ENCODE measurements at regions not wholly inside any gene's neighbourhood (a gene's known extent, or its start where the extent isn't known, plus 50 kb on each side); places are given as distances from the start of the nearest gene placed in this dataset.

DNA sequence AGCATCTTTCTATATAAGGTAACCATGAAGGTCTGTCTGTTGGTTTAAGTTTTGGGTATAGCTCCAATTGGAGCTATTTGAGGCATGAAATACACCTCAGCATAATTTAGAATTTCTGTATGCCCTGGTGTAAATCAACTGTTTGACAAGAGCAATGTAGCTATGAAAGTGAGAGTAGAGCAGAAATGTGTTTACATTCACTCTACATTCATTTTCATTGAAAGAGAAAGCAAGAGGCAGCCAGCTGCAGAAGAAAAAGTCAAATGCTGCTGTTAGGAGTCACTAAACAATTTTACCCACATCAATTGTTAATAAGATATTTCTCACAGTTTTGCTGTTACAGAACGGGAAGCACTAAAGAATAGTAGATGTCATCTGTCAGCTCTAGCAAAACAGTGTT, 252.5 kb downstream of the SLC6A15 start:
- Mint-ChIP-seq H3K36me3 (ENCODE audit: insufficient read depth, unreplicated experiment) (no peaks in the 10 kb centered on the region), H3K9me3 (ENCODE audit: unreplicated experiment) (no peaks in the 10 kb centered on the region), H3K4me3 (ENCODE audit: unreplicated experiment) (no peak overlapping the region), H3K4me1 (ENCODE audit: insufficient read depth, unreplicated experiment) (peaks cover 6% of the 10 kb centered on the region), H3K27ac (ENCODE audit: low read depth, unreplicated experiment) (no peak overlapping the region), H3K27me3 (ENCODE audit: insufficient read depth, unreplicated experiment) (no peaks in the 10 kb centered on the region)
- TF ChIP-seq, protein P1, sequence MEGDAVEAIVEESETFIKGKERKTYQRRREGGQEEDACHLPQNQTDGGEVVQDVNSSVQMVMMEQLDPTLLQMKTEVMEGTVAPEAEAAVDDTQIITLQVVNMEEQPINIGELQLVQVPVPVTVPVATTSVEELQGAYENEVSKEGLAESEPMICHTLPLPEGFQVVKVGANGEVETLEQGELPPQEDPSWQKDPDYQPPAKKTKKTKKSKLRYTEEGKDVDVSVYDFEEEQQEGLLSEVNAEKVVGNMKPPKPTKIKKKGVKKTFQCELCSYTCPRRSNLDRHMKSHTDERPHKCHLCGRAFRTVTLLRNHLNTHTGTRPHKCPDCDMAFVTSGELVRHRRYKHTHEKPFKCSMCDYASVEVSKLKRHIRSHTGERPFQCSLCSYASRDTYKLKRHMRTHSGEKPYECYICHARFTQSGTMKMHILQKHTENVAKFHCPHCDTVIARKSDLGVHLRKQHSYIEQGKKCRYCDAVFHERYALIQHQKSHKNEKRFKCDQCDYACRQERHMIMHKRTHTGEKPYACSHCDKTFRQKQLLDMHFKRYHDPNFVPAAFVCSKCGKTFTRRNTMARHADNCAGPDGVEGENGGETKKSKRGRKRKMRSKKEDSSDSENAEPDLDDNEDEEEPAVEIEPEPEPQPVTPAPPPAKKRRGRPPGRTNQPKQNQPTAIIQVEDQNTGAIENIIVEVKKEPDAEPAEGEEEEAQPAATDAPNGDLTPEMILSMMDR (IDR thresholded peaks at IDR 0.05; ENCODE audit: unreplicated experiment) = no peak
- no TSS peak for BruUV-seq (replicated peaks)
- ChIA-PET POLR2A (no interaction called here), CTCF (no interaction called here)
- intact Hi-C loops (cut with micrococcal nuclease) = no loop called here
- DNase-seq (ENCODE audit: unreplicated experiment) = no peak

DNA sequence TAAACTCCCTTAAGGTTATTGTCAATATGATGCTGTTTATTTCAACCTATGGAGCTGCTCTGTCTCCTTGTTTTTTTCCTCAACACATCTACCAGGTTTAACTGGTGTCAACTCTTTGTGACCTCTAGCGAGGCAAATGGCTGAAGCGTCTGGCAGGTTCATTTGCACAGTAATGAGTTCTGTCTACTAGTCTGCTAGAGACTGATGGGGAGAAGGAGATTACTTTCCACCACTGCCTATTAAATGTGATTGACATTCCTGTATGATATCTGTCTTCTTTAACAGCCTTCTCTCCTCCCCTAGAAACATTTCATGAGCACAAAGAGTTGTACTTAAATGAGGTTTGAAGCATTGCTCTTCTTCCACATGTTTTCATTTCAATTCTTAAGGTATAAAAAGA, 253.7 kb downstream of the SLC6A15 start:
- intact Hi-C loops (cut with micrococcal nuclease) = no loop called here
- H3K9me3 Mint-ChIP-seq (ENCODE audit: unreplicated experiment) = no peaks in the 10 kb centered on the region
- peaks cover 6% of the 10 kb centered on the region for H3K4me1 Mint-ChIP-seq (ENCODE audit: insufficient read depth, unreplicated experiment)
- TF ChIP-seq, protein P1 (IDR thresholded peaks at IDR 0.05; ENCODE audit: unreplicated experiment) = no peak
- H3K36me3 Mint-ChIP-seq (ENCODE audit: insufficient read depth, unreplicated experiment) = peaks cover under 1% of the 10 kb centered on the region
- ChIA-PET CTCF (no interaction called here), POLR2A (no interaction called here)
- H3K4me3 Mint-ChIP-seq (ENCODE audit: unreplicated experiment) = no peak overlapping the region
- no peaks in the 10 kb centered on the region for H3K27me3 Mint-ChIP-seq (ENCODE audit: insufficient read depth, unreplicated experiment)
- BruUV-seq (replicated peaks) = no TSS peak
- no peak overlapping the region for H3K27ac Mint-ChIP-seq (ENCODE audit: low read depth, unreplicated experiment)
- no peak for DNase-seq (ENCODE audit: unreplicated experiment)

DNA sequence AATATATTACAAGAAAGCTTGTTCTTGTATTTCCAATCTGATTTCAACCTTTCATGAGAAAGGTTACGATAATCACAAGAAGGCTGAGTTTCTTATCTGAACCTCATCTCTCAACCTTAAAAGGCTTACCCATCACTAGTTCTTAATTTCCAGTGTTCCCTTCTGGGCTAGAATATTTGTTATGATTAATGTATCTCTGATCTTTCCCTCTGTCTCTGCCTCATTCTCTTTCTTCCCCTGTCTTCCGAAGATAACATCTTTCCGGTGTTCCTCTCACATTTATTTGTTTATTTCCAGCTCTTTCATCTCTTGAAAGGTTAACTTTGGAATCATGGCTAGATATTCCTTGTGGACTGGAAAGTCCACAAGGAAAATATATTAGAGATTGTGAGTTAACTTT, 255.9 kb downstream of the SLC6A15 start:
- ChIA-PET POLR2A (no interaction called here), CTCF (no interaction called here)
- Mint-ChIP-seq H3K27me3 (ENCODE audit: insufficient read depth, unreplicated experiment) (no peaks in the 10 kb centered on the region), H3K9me3 (ENCODE audit: unreplicated experiment) (no peaks in the 10 kb centered on the region), H3K4me1 (ENCODE audit: insufficient read depth, unreplicated experiment) (peaks cover 4% of the 10 kb centered on the region), H3K36me3 (ENCODE audit: insufficient read depth, unreplicated experiment) (peaks cover 6% of the 10 kb centered on the region), H3K27ac (ENCODE audit: low read depth, unreplicated experiment) (no peak overlapping the region), H3K4me3 (ENCODE audit: unreplicated experiment) (no peak overlapping the region)
- TF ChIP-seq, protein P1 (IDR thresholded peaks at IDR 0.05; ENCODE audit: unreplicated experiment) = no peak
- BruUV-seq (replicated peaks) = no TSS peak
- intact Hi-C loops (cut with micrococcal nuclease) = no loop called here
- no peak for DNase-seq (ENCODE audit: unreplicated experiment)

DNA sequence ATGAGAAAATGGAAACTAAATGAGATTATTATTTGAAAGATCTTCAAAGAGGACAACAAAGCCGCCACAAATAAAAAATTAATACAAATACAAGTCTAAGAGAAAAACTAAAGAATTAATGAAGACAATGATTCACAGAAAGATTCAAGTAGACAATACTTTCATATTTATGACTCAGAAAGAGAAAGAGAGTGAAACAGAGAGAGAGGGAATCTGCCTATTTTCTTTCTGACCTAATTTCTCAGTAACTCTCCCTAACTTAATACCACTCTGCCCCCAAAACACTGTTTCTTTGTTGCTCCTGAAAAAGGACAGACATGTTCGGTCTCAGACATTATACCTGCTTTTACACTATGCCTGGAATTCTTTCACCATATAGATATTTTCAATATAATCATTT, 259.1 kb downstream of the SLC6A15 start:
- no peaks in the 10 kb centered on the region for H3K27me3 Mint-ChIP-seq (ENCODE audit: insufficient read depth, unreplicated experiment)
- no peak overlapping the region for H3K27ac Mint-ChIP-seq (ENCODE audit: low read depth, unreplicated experiment)
- no peaks in the 10 kb centered on the region for H3K4me1 Mint-ChIP-seq (ENCODE audit: insufficient read depth, unreplicated experiment)
- TF ChIP-seq, protein P1 (IDR thresholded peaks at IDR 0.05; ENCODE audit: unreplicated experiment) = no peak
- H3K4me3 Mint-ChIP-seq (ENCODE audit: unreplicated experiment) = no peak overlapping the region
- POLR2A ChIA-PET = no interaction called here
- H3K9me3 Mint-ChIP-seq (ENCODE audit: unreplicated experiment) = no peaks in the 10 kb centered on the region
- CTCF ChIA-PET = interaction anchor here (1.3 kb wide), 1 partner anchor 28 kb away, joined by 3 read pairs; no protein-coding TSS in a partner anchor
- intact Hi-C loops (cut with micrococcal nuclease) = no loop called here
- H3K36me3 Mint-ChIP-seq (ENCODE audit: insufficient read depth, unreplicated experiment) = peaks cover 6% of the 10 kb centered on the region
- BruUV-seq (replicated peaks) = no TSS peak
- no peak for DNase-seq (ENCODE audit: unreplicated experiment)

Data from MCF 10A (cell line).